ENCODE measurements at regions not wholly inside any gene's neighbourhood (a gene's known extent, or its start where the extent isn't known, plus 50 kb on each side); places are given as distances from the start of the nearest gene placed in this dataset.
"Not testable (repeated sequence)": the region's sequence is repeated elsewhere in the genome, so short reads cannot be mapped to it uniquely, and the experiment has no call there.

DNA sequence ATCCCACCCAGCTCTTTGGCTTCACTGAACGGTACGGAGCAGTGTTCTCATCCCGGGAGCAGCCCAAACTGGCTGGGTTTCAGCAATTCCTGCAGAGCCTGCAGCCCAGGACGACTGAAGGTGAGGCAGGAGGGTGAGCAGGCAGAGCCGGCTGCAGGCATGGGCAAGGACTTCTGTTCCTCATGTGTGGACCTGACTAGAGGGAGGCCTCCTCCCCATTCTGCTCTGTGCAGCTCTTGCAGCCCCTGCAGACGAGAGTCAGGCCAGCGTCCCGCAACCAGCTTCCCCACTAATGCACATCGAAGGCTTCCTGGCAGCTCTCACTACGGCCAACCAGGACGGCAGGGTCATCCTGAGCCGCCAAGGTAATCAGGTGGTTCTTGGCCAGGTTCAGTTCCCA is 97.8 kb upstream of the PZP start:
- CTCF ChIA-PET; DNase-seq (ENCODE audit: low spot score); H3K27ac ChIP-seq; POLR2A ChIA-PET (ENCODE audit: low non-redundant PET): not testable (repeated sequence)

DNA sequence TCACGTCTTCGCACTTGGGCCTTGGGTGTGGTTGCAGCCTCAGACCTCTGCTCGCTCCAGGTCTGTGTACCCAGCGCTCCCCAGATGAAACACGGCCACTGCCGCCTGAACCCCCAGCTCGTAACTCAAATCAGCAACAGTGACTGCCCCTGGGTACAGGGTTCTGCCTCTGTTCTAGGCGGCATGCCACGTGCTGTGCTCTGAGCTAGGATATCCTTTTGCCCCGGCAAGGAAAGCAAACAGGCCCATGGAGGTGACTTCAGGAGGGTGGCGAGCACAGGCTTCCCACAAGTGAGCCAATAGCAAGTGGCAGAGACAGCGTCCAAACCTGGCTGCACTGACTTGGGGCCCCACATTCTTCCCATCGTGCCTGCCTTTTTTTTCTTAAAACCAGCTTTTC is 96.3 kb upstream of the PZP start:
- H3K27ac ChIP-seq; CTCF ChIA-PET; POLR2A ChIA-PET (ENCODE audit: low non-redundant PET): not testable (repeated sequence)

DNA sequence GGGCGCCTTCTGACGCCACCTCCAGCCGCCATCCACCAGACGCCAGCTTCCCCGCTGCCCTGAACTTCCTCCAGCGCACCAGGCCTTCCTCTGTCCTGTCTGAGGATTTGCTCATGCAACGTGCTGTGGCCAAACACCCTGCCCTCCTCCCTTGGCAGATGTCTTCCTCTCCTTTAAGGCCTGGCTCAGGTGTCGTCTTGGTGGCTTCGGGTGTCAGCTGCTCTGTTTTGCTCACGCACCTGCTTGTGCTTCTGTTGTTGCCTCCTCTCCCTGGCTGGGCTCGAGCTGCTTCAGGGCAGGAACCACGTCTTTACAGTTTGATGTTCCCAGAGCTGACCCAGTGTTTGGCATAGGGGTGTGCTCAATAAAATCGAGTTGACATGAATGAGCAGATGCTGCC is 87.7 kb upstream of the PZP start:
- H3K27ac ChIP-seq; DNase-seq (ENCODE audit: low spot score); POLR2A ChIA-PET (ENCODE audit: low non-redundant PET); CTCF ChIA-PET: not testable (repeated sequence)

More for the DNA sequence above, 96.3 kb upstream of the PZP start:
- DNase-seq (ENCODE audit: low spot score), result not testable (repeated sequence)

DNA sequence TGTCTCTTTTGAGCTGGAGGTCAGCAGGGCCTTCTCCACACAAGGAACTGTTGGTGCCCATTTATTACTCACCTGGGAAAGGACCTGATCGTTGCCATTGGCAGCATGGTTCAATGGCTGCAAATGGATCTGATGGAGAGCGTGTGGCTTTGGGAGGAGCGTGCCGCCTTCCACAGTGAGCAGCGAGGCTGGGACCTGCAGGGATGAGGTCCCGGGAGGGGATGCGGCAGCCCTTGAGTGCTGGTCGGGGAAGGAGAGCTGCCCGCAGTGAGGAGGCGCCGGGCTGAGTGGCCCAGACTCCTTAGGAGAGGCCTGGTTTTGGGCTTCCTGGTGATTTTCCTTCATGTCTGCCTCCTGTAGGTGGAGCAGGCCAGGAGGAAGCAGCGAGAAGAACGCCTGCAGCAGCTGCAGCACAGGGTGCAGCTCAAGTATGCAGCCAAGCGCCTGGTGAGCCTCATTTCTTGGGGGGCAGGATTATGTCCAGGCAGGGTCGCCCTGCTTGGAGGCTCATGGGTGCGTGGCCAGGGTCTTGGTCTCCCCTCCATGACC is 86.0 kb upstream of the PZP start:
- H3K27ac ChIP-seq; DNase-seq (ENCODE audit: low spot score); POLR2A ChIA-PET (ENCODE audit: low non-redundant PET): not testable (repeated sequence)
- CTCF ChIA-PET, result interaction anchor here (0.7 kb wide), 1 partner anchor 244 kb away, joined by 4 read pairs; no protein-coding TSS in a partner anchor

DNA sequence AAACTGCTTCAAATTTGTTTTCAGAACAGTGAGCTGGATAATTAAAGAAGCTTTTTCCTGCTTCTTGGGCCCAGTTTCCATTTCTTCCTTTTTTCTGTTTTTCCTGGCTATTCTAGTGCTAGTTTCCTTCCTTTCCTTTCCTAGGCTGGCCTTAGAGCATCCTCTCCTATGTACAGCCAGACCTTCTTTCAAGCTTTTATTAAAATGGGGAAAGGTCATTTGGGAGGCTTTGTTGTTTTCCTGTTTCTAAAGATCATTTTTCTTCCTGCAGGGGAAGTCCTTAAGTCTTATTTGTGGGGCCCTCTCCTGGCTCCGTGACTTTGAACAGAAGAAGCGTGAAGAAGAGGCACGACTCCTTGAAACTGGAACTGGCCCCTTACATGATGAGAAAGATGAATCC is 85.2 kb upstream of the PZP start:
- POLR2A ChIA-PET (ENCODE audit: low non-redundant PET); CTCF ChIA-PET; DNase-seq (ENCODE audit: low spot score): not testable (repeated sequence)

DNA sequence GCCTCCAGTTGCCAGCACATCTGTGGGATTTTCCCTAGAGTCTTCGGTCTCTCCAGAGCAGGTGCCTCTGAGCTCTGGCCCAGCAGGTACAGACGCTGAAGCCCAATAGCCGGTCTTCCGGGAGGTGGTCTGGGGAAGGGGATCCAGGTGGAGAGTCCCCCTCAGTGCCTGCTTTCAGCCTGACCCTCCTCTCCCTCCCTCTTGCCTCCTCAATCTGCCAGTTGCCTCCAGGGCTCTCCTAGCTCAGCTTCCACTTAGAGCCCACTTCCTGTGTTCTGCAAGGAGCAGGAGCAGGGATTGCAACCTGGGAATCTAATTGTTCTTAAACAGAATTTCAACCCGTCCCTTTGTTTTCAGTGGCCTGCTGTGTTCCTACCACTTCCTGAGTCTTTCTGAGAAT is 81.8 kb upstream of the PZP start:
- DNase-seq (ENCODE audit: low spot score); POLR2A ChIA-PET (ENCODE audit: low non-redundant PET); CTCF ChIA-PET; H3K27ac ChIP-seq: not testable (repeated sequence)

More for the DNA sequence above, 85.2 kb upstream of the PZP start:
- H3K27ac ChIP-seq, result not testable (repeated sequence)

DNA sequence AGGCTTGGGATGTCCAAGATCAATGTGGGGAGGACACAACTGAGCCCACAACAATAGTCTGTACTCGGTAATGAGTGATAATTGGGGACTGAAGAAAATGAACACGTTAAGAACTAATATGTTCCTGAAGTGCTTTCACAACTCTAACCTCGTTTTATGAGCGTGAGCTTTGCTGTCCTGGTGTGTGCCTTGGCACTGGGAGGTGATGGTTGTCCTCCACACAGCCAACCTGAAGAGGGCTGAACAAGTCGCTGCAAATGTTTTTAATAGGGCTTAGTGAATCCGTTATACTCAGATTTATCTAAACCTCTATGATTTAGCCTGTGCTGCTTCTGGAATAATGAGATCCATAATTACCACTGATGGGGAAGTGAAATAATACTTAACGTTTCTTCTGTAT is 76.5 kb upstream of the PZP start:
- POLR2A ChIA-PET (ENCODE audit: low non-redundant PET); H3K27ac ChIP-seq; CTCF ChIA-PET; DNase-seq (ENCODE audit: low spot score): not testable (repeated sequence)

DNA sequence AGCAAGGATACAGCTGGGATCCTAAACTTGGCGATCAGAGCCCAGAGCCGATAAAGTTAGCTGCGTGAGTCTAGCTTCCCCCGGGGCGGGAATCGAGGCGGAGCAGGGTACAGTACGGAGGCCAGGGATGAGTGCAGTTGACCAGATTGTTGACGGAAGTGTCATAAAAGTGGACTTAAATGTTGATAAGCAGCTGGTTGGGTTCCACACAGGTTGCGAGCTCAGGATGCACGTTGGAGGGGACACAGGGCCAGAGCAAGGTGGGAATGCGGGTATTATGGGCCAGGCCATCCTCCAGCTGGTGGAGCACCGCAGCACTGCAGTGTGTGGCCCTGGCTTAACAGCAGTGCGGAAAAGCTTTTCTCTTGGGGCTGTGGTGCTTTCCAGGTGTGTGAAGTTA is 76.0 kb upstream of the PZP start:
- CTCF ChIA-PET; DNase-seq (ENCODE audit: low spot score); H3K27ac ChIP-seq; POLR2A ChIA-PET (ENCODE audit: low non-redundant PET): not testable (repeated sequence)

DNA sequence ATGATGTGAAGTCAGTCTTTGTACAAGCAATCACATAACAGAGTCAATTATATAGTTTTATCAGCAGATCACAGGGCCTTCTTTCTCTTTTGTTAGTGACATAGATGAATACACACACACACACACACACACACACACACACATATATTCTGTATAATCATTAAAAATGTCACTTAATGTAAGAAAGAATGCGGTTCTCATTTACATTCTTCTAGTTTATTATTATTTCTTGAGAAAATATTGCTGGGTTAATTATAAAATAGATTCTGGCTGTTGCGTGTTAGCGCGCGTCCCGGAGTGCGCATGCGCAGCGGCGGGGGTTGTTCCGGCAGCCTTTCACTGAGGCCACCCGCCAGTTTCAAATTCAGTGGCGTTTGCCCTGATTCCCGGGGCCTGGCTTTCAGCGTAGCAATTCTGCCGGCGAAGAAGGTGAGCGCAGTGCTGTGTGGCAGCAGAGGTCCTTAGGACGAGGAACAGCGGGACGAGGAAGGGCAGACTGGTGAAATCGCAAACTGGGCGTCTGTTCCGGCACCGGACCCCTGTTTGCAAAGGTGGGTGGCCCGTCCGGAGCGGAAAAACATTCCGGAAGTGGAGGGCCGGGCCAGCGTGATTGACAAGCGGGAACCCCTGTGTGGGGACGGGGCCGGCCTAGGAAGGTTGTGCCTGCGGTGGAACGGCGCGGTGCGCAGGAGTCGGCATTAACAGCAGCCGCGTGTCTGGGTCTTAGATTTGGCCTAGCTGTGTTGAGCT is 75.3 kb upstream of the PZP start:
- POLR2A ChIA-PET (ENCODE audit: low non-redundant PET), result not testable (repeated sequence)
- CTCF ChIA-PET, result interaction anchor here (0.7 kb wide), 1 partner anchor 404 kb away, joined by 4 read pairs; no protein-coding TSS in a partner anchor
- peak; percentile 20 for DNase-seq (ENCODE audit: low spot score)
- peak overlapping the region; percentile 62 for H3K27ac ChIP-seq

DNA sequence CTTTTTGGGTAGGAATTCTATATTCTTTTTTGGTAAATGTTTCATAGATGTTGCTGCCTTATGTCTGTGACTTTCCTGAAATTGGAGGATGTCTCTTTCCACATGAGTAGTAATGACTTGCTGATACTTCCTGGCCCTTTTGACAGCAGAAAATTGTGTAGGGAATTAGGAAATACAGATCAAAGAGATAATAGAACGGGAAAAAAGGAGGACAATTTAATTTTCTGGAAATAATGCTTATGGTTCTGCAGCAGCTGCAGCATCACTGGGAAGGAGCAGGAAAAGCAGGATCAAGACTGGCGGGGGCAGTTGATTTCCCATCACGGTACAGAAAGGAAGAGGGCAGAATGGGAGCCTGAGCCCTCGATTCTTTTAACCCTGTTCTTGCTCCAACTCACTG is 68.8 kb upstream of the PZP start:
- no peak overlapping the region for H3K27ac ChIP-seq
- no peak for DNase-seq (ENCODE audit: low spot score)
- POLR2A ChIA-PET (ENCODE audit: low non-redundant PET), result no interaction called here
- CTCF ChIA-PET, result no interaction called here
- TF ChIP-seq, protein P1, sequence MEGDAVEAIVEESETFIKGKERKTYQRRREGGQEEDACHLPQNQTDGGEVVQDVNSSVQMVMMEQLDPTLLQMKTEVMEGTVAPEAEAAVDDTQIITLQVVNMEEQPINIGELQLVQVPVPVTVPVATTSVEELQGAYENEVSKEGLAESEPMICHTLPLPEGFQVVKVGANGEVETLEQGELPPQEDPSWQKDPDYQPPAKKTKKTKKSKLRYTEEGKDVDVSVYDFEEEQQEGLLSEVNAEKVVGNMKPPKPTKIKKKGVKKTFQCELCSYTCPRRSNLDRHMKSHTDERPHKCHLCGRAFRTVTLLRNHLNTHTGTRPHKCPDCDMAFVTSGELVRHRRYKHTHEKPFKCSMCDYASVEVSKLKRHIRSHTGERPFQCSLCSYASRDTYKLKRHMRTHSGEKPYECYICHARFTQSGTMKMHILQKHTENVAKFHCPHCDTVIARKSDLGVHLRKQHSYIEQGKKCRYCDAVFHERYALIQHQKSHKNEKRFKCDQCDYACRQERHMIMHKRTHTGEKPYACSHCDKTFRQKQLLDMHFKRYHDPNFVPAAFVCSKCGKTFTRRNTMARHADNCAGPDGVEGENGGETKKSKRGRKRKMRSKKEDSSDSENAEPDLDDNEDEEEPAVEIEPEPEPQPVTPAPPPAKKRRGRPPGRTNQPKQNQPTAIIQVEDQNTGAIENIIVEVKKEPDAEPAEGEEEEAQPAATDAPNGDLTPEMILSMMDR (conservative IDR thresholded peaks at IDR 0.05; ENCODE audit: low read depth), result no peak

DNA sequence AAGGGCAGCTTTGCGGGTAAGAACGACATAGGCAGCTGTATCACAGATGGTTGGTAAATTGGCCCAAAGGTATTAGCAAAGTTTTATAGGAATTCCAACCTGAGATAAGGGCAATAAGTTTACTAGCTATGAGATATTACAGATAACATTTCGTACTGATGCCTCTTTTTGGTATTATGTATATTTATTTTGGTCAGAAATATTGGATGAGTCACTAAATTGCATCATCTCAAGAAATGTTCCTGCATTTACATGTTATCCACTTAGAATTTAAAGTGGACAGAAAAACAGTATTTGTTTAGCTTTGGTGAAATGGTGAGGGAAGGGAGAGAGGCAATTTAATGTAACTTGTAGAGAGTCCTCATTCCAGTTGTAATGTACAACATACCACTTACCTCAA is 65.1 kb upstream of the PZP start:
- TF ChIP-seq, protein P1 (conservative IDR thresholded peaks at IDR 0.05; ENCODE audit: low read depth), result no peak
- POLR2A ChIA-PET (ENCODE audit: low non-redundant PET), result no interaction called here
- CTCF ChIA-PET, result no interaction called here
- H3K27ac ChIP-seq, result no peak overlapping the region
- no peak for DNase-seq (ENCODE audit: low spot score)

Data from RWPE1 (cell line).